ENCODE measurements at regions not wholly inside any gene's neighbourhood (a gene's known extent, or its start where the extent isn't known, plus 50 kb on each side); places are given as distances from the start of the nearest gene placed in this dataset.

DNA sequence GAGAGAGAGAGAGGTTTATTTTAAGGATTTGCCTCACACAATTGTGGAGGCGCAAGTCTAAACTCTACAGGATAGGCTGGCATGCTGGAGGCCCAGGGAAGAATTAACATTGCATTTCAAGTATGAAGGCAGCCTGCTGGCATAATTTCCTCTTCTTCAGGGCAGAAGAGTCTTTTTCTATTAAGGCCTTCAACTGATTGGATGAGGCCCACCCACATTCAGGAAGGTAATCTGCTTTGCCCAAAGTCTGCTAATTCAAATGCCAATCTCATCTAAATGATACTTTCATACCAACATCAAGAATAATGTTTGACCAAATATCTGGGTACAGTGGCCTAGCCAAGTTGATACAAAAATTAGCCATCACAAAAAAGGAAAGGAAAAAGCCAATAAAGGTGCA lies 258.1 kb upstream of the MDFIC2 start:
- ChIA-PET POLR2A (no interaction called here), CTCF (no interaction called here)
- Histone ChIP-seq H3K4me3 (ENCODE audit: low read depth, low read length) (no peak overlapping the region), H3K27me3 (replicated peaks; ENCODE audit: control insufficient read depth, insufficient read depth, low read length) (no peaks in the 10 kb centered on the region), H3K36me3 (ENCODE audit: control insufficient read depth, insufficient read depth, low read length) (no peaks in the 10 kb centered on the region), H3K4me1 (no peaks in the 10 kb centered on the region), H3K9me3 (no peaks in the 10 kb centered on the region)
- DNase-seq: no peak
- no peaks in the 10 kb centered on the region for H3K9me3 Mint-ChIP-seq (ENCODE audit: unreplicated experiment)
- no TSS peak for BruUV-seq (replicated peaks)
- no peak overlapping the region for H3K27ac Mint-ChIP-seq (ENCODE audit: unreplicated experiment)
- TF ChIP-seq, protein P1, sequence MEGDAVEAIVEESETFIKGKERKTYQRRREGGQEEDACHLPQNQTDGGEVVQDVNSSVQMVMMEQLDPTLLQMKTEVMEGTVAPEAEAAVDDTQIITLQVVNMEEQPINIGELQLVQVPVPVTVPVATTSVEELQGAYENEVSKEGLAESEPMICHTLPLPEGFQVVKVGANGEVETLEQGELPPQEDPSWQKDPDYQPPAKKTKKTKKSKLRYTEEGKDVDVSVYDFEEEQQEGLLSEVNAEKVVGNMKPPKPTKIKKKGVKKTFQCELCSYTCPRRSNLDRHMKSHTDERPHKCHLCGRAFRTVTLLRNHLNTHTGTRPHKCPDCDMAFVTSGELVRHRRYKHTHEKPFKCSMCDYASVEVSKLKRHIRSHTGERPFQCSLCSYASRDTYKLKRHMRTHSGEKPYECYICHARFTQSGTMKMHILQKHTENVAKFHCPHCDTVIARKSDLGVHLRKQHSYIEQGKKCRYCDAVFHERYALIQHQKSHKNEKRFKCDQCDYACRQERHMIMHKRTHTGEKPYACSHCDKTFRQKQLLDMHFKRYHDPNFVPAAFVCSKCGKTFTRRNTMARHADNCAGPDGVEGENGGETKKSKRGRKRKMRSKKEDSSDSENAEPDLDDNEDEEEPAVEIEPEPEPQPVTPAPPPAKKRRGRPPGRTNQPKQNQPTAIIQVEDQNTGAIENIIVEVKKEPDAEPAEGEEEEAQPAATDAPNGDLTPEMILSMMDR (IDR thresholded peaks at IDR 0.05; ENCODE audit: insufficient read depth in 1 of 2, low read depth in 1 of 2, low read length in 1 of 2, severe bottlenecking in 1 of 2, unreplicated experiment in 1 of 2): no peak
- intact Hi-C loops (cut with micrococcal nuclease; ENCODE audit: unreplicated experiment): no loop called here
- no peaks in the 10 kb centered on the region for H3K36me3 Mint-ChIP-seq (ENCODE audit: insufficient read depth, unreplicated experiment)
- peaks cover 4% of the 10 kb centered on the region for H3K27me3 Mint-ChIP-seq (ENCODE audit: insufficient read depth, unreplicated experiment)
- no peak overlapping the region for H3K4me3 Mint-ChIP-seq (ENCODE audit: unreplicated experiment)
- no peaks in the 10 kb centered on the region for H3K4me1 Mint-ChIP-seq (ENCODE audit: low read depth, unreplicated experiment)

DNA sequence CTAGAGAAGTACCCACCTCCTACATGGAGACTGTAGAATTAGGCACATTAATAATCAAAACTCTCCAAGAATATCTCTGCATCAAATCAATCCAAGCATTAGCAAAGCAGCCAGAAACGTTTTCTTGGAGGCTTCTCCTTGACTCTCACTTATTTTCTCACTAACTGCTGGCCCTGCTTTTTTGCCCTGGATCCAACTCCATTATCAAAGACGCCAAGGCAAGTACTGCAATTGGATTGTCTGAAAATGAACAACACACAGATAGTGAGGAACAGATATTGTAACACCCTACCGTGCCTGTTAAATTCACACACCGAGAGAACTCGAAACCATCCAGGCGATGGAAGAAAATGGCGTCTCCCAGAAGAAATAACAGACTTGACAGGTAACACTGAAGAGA lies 256.2 kb upstream of the MDFIC2 start:
- BruUV-seq (replicated peaks): no TSS peak
- Histone ChIP-seq H3K27me3 (replicated peaks; ENCODE audit: control insufficient read depth, insufficient read depth, low read length) (no peaks in the 10 kb centered on the region), H3K9me3 (no peaks in the 10 kb centered on the region), H3K36me3 (ENCODE audit: control insufficient read depth, insufficient read depth, low read length) (no peaks in the 10 kb centered on the region), H3K4me3 (ENCODE audit: low read depth, low read length) (no peak overlapping the region), H3K4me1 (no peaks in the 10 kb centered on the region)
- CTCF ChIA-PET: no interaction called here
- Mint-ChIP-seq H3K36me3 (ENCODE audit: insufficient read depth, unreplicated experiment) (no peaks in the 10 kb centered on the region), H3K4me3 (ENCODE audit: unreplicated experiment) (no peak overlapping the region), H3K27me3 (ENCODE audit: insufficient read depth, unreplicated experiment) (peaks cover 6% of the 10 kb centered on the region), H3K27ac (ENCODE audit: unreplicated experiment) (no peak overlapping the region), H3K9me3 (ENCODE audit: unreplicated experiment) (no peaks in the 10 kb centered on the region), H3K4me1 (ENCODE audit: low read depth, unreplicated experiment) (no peaks in the 10 kb centered on the region)
- intact Hi-C loops (cut with micrococcal nuclease; ENCODE audit: unreplicated experiment): no loop called here
- POLR2A ChIA-PET: no interaction called here
- no peak for DNase-seq
- TF ChIP-seq, protein P1 (IDR thresholded peaks at IDR 0.05; ENCODE audit: insufficient read depth in 1 of 2, low read depth in 1 of 2, low read length in 1 of 2, severe bottlenecking in 1 of 2, unreplicated experiment in 1 of 2): no peak

DNA sequence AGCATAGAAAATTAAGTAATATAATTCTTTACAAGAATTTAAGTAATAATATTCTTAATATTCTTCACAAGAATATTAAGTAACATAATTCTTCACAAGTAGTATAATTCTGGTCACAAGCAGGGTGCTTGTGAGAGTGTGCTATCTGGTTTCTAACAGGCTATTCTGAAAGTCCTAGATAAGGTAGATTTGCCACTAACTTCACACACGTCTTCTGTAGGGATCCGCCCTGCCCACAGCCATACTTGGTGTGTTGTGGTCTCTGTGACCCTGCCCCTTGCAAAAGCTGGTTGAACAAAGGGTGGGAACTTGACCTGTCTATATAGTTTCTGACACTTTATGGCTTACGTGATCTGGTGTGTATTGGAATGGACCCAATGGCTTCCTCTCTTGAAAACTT lies 253.4 kb upstream of the MDFIC2 start:
- TF ChIP-seq, protein P1 (IDR thresholded peaks at IDR 0.05; ENCODE audit: insufficient read depth in 1 of 2, low read depth in 1 of 2, low read length in 1 of 2, severe bottlenecking in 1 of 2, unreplicated experiment in 1 of 2): no peak
- intact Hi-C loops (cut with micrococcal nuclease; ENCODE audit: unreplicated experiment): no loop called here
- DNase-seq: no peak
- Histone ChIP-seq H3K9me3 (no peaks in the 10 kb centered on the region), H3K27me3 (replicated peaks; ENCODE audit: control insufficient read depth, insufficient read depth, low read length) (no peaks in the 10 kb centered on the region), H3K36me3 (ENCODE audit: control insufficient read depth, insufficient read depth, low read length) (no peaks in the 10 kb centered on the region), H3K4me3 (ENCODE audit: low read depth, low read length) (no peak overlapping the region), H3K4me1 (no peaks in the 10 kb centered on the region)
- H3K36me3 Mint-ChIP-seq (ENCODE audit: insufficient read depth, unreplicated experiment): no peaks in the 10 kb centered on the region
- ChIA-PET CTCF (no interaction called here), POLR2A (no interaction called here)
- peaks cover 10% of the 10 kb centered on the region for H3K27me3 Mint-ChIP-seq (ENCODE audit: insufficient read depth, unreplicated experiment)
- no peaks in the 10 kb centered on the region for H3K9me3 Mint-ChIP-seq (ENCODE audit: unreplicated experiment)
- no peak overlapping the region for H3K27ac Mint-ChIP-seq (ENCODE audit: unreplicated experiment)
- no TSS peak for BruUV-seq (replicated peaks)
- H3K4me1 Mint-ChIP-seq (ENCODE audit: low read depth, unreplicated experiment): no peaks in the 10 kb centered on the region
- H3K4me3 Mint-ChIP-seq (ENCODE audit: unreplicated experiment): no peak overlapping the region

Measured in Caco-2 (cell line).